ENCODE measurements at regions not wholly inside any gene's neighbourhood (a gene's known extent, or its start where the extent isn't known, plus 50 kb on each side); places are given as distances from the start of the nearest gene placed in this dataset.

GRCh38 chr2:20543469-20544152, 96.7 kb downstream of the RHOB start:
- intact Hi-C loops (cut with micrococcal nuclease) (no loop called here), in situ Hi-C loops (cut with MboI; ENCODE audit: low sequenced_read_pairs) (no loop called here), dilution Hi-C loops (cut with HindIII; ENCODE audit: low sequenced_read_pairs, unreplicated experiment) (no loop called here)
- Histone ChIP-seq H2BK20ac (ENCODE audit: low read depth, low read length) (no peak overlapping the region), H2AK5ac (ENCODE audit: low read depth, low read length) (no peak overlapping the region), H2AFZ (replicated peaks; ENCODE audit: low read length, poor library complexity) (no peak overlapping the region), H3K56ac (ENCODE audit: extremely low read depth, insufficient read depth, low read length) (no peak overlapping the region), H2BK5ac (ENCODE audit: low read depth, low read length, poor library complexity, severe bottlenecking) (no peak overlapping the region), H4K20me1 (ENCODE audit: insufficient read depth, low read length) (no peaks in the 10 kb centered on the region), H3K27me3 (ENCODE audit: control insufficient read depth, insufficient read depth, low read length) (peaks cover 8% of the 10 kb centered on the region), H4K91ac (ENCODE audit: insufficient read depth, low read depth, low read length) (no peak overlapping the region), H3K18ac (ENCODE audit: low read depth, low read length) (no peak overlapping the region), H4K8ac (ENCODE audit: low read depth in 2 of 2, low read length in 2 of 2) (no peak overlapping the region), H2BK120ac (ENCODE audit: low read depth, low read length) (no peak overlapping the region), H3K23ac (ENCODE audit: low read depth, low read length) (no peak overlapping the region), H2BK15ac (ENCODE audit: low read depth, low read length) (no peak overlapping the region), H3K14ac (replicated peaks; ENCODE audit: low read depth, low read length) (no peak overlapping the region), H4K5ac (ENCODE audit: low read depth, low read length) (no peak overlapping the region), H3K4me2 (ENCODE audit: low read depth, low read length) (no peak overlapping the region), H3K4me1 (ENCODE audit: control insufficient read depth, insufficient read depth, low read length) (peaks cover 2% of the 10 kb centered on the region; the same call in 1 of the 2 replicates), H3K36me3 (ENCODE audit: control insufficient read depth, insufficient read depth, low read length) (no peaks in the 10 kb centered on the region), H3K9me1 (ENCODE audit: insufficient read depth, low read length) (no peaks in the 10 kb centered on the region), H3K4me3 (ENCODE audit: insufficient read depth, low read depth, low read length) (no peak overlapping the region), H3K79me1 (ENCODE audit: low read depth in 1 of 2, low read length in 2 of 2) (no peaks in the 10 kb centered on the region), H2AK9ac (replicated peaks; ENCODE audit: low read depth, low read length, poor library complexity) (no peak overlapping the region), H3K9me3 (ENCODE audit: control insufficient read depth, insufficient read depth, low read length) (peaks cover 5% of the 10 kb centered on the region; the same call in 1 of the 2 replicates), H3K4ac (ENCODE audit: low read depth, low read length) (no peak overlapping the region), H3K9ac (ENCODE audit: low read depth, low read length) (no peak overlapping the region), H3K27ac (ENCODE audit: insufficient read depth, low read length) (no peak overlapping the region)
- ATAC-seq (ENCODE audit: low read depth) (peak; percentile 67; the same call in 1 of the 2 replicates), DNase-seq (peak; percentile 18)
- no TSS peak for BruUV-seq (replicated peaks)
- POLR2A ChIA-PET (ENCODE audit: unreplicated experiment), result no interaction called here
- 8% methylated on average over 2 of the region's 9 CpGs; no CpG with 5 or more reads in 1 of the 2 experiments for WGBS, 2 experiments (ENCODE audit: extremely low coverage in 2 of 2, insufficient read length in 1 of 2)
- no peak for TF ChIP-seq CEBPB (IDR thresholded peaks at IDR 0.05; ENCODE audit: low read depth, low read length)
- TF ChIP-seq CHD1 (IDR thresholded peaks at IDR 0.05; ENCODE audit: low read depth, low read length), result no peak
- no peak for TF ChIP-seq SMC3 (IDR thresholded peaks at IDR 0.05; ENCODE audit: low read depth, low read length)
- no peak for TF ChIP-seq MAFK (IDR thresholded peaks at IDR 0.05; ENCODE audit: low read depth, low read length)
- CTCF ChIA-PET, result no interaction called here
